Mesothelial cell of epicardium (in vitro differentiated cells): ENCODE measurements at regions not wholly inside any gene's neighbourhood (a gene's known extent, or its start where the extent isn't known, plus 50 kb on each side); places are given as distances from the start of the nearest gene placed in this dataset.

ENCODE experiments used
- DNase-seq, 2 experiments: peaks; one replicate each; pipeline ENCODE4 v3.0.0; 2021; ENCODE audit warnings: low spot score in 2 of 2; ENCODE audit not compliant: unreplicated experiment in 2 of 2
- H3K27ac Mint-ChIP-seq: 2 replicates; pipeline ENCODE4 v1.8.0; 2021; ENCODE audit warnings: mixed read lengths
- H3K27me3 Mint-ChIP-seq: 2 replicates; pipeline ENCODE4 v1.8.0; 2021; ENCODE audit warnings: low read depth, mixed read lengths
- H3K36me3 Mint-ChIP-seq: 2 replicates; pipeline ENCODE4 v1.8.0; 2021; ENCODE audit warnings: mixed read lengths
- H3K4me1 Mint-ChIP-seq: 2 replicates; pipeline ENCODE4 v1.8.0; 2021; ENCODE audit warnings: mixed read lengths
- H3K4me3 Mint-ChIP-seq: 2 replicates; pipeline ENCODE4 v1.8.0; 2021; ENCODE audit warnings: mild to moderate bottlenecking, moderate library complexity, mixed read lengths
- H3K9me3 Mint-ChIP-seq: 2 replicates; pipeline ENCODE4 v1.8.0; 2021; ENCODE audit warnings: mixed read lengths
- TF ChIP-seq, protein P1 (sequence below): fragments of 200-600 bp; sonication (generic); IDR thresholded peaks from one replicate; pipeline ENCODE4 v1.5.0; 2021; ENCODE audit warnings: antibody characterized with exemption; ENCODE audit not compliant: unreplicated experiment

DNA sequence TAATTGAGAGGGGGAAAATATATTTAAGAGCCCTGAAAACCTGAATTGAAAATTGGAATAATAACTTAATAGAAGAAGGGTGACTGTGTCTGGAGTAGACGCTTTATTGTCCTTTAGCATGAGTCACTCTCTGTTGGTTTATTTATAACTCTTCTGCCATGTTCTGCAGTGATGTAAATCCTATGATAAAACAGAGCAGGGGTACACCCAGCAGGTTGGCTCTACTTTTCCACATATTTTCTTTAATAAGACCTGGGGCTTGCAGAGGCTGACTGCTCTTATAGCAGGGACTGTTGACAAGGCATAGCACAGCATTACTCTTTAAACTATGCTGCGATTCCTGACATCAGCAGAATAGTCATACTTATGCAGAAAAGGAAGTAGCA, 389.9 kb upstream of the PCDH9 start:
- Mint-ChIP-seq H3K36me3 (no peaks in the 10 kb centered on the region), H3K27ac (no peak overlapping the region), H3K4me3 (no peak overlapping the region), H3K4me1 (peaks cover 3% of the 10 kb centered on the region), H3K9me3 (no peaks in the 10 kb centered on the region), H3K27me3 (no peaks in the 10 kb centered on the region)
- TF ChIP-seq, protein P1, sequence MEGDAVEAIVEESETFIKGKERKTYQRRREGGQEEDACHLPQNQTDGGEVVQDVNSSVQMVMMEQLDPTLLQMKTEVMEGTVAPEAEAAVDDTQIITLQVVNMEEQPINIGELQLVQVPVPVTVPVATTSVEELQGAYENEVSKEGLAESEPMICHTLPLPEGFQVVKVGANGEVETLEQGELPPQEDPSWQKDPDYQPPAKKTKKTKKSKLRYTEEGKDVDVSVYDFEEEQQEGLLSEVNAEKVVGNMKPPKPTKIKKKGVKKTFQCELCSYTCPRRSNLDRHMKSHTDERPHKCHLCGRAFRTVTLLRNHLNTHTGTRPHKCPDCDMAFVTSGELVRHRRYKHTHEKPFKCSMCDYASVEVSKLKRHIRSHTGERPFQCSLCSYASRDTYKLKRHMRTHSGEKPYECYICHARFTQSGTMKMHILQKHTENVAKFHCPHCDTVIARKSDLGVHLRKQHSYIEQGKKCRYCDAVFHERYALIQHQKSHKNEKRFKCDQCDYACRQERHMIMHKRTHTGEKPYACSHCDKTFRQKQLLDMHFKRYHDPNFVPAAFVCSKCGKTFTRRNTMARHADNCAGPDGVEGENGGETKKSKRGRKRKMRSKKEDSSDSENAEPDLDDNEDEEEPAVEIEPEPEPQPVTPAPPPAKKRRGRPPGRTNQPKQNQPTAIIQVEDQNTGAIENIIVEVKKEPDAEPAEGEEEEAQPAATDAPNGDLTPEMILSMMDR = no peak
- no peak for DNase-seq

DNA sequence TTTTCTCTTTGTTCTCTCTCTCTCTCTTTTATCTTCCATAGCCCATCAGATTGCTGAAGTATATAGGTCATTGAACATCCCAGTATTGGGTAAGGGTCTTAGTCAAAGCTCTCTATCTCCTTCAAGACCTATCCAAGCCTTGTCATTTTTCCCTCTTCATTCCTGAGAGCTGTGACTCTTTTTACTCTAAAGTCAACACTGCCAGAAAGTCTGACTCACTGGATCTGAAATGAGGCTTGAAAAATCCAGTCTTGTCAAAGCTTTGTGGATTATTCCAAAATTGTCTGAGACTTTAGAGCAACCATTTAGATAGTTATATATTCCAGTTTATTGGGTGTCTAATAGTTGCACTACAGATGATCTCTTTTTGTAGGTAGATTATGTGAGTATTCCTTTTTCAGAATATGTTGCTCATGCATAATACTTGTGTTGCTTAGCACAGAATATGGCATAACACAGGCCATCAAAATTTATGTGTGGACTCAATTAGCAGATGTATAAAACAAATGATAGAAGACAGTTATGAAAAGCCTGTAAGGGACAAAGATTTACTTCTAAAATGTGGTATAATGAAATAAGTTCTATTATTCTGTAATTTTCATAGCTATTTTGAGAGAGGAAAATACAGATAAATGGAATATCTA, 389.3 kb upstream of the PCDH9 start:
- Mint-ChIP-seq H3K9me3 (no peaks in the 10 kb centered on the region), H3K4me3 (no peak overlapping the region), H3K4me1 (peaks cover 3% of the 10 kb centered on the region), H3K36me3 (no peaks in the 10 kb centered on the region), H3K27me3 (no peaks in the 10 kb centered on the region), H3K27ac (no peak overlapping the region)
- DNase-seq = no peak
- TF ChIP-seq, protein P1 = no peak

GRCh38 chr13:67614579-67614978, 384.4 kb upstream of the PCDH9 start:
- Mint-ChIP-seq H3K4me1 (no peaks in the 10 kb centered on the region), H3K27ac (no peak overlapping the region), H3K9me3 (peaks cover 4% of the 10 kb centered on the region), H3K27me3 (no peaks in the 10 kb centered on the region), H3K36me3 (no peaks in the 10 kb centered on the region), H3K4me3 (no peak overlapping the region)
- DNase-seq = no peak
- TF ChIP-seq, protein P1 = no peak

DNA sequence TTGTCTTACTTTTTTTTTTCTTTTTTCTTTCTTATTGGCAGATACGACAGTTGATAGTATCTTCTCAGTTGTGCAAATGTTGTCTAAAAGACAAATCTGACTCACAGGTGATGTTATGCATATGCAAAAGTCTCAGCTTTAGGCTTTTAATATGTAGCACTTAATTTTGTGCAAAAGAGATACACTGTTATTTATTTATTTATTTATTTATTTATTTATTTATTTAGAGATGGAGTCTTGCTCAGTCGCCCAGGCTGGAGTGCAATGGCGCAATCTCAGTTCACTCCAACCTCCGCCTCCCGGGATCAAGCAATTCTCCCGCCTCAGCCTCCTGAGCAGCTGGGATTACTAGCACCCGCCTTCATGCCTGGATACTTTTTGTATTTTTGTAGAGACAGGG, 383.9 kb upstream of the PCDH9 start:
- Mint-ChIP-seq H3K4me3 (no peak overlapping the region), H3K36me3 (no peaks in the 10 kb centered on the region), H3K27ac (no peak overlapping the region), H3K27me3 (no peaks in the 10 kb centered on the region), H3K9me3 (peaks cover 4% of the 10 kb centered on the region), H3K4me1 (no peaks in the 10 kb centered on the region)
- no peak for DNase-seq
- TF ChIP-seq, protein P1 = no peak

DNA sequence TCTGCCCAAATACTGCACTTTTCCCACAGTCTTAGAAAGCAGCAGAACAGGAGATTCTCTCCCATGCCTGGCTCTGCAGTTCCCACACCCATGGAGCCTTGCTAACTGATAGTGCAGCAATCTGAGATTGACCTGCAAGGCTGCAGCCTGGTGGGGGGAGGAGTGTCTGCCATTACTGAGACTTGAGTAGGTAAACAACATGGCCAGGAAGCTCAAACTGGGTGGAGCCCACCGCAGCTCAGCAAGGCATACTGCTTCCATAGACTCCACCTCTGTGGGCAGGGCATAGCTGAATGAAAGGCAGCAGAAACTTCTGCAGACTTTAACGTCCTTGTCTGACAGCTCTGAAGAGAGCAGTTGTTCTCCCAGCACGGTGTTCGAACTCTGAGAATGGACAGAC, 358.5 kb upstream of the PCDH9 start:
- no peaks in the 10 kb centered on the region for H3K27me3 Mint-ChIP-seq
- DNase-seq = no peak
- peaks cover 34% of the 10 kb centered on the region for H3K9me3 Mint-ChIP-seq
- H3K4me3 Mint-ChIP-seq = no peak overlapping the region
- no peak overlapping the region for H3K27ac Mint-ChIP-seq
- TF ChIP-seq, protein P1 = no peak
- H3K36me3 Mint-ChIP-seq = peaks cover 1% of the 10 kb centered on the region
- H3K4me1 Mint-ChIP-seq = no peaks in the 10 kb centered on the region

DNA sequence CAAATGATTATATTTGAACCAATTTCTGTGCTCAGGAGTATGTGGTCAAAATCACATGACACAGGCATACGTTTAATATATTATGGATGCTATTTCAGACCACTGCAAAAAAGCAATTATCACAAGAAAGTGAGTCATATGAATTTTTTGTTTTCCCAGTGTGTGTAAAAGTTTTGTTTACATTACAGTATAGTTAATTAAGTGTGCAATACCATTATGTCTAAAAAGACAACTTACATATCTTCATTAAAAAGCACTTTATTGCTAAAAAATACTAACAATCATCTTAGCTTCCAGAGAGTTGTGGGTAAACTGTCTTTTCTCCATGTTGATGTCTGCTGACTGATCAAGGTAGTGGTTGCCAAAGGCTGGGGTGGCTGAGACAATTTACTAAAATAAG, 347.2 kb upstream of the PCDH9 start:
- Mint-ChIP-seq H3K9me3 (peaks cover 16% of the 10 kb centered on the region), H3K36me3 (no peaks in the 10 kb centered on the region), H3K4me1 (no peaks in the 10 kb centered on the region), H3K27me3 (no peaks in the 10 kb centered on the region), H3K27ac (no peak overlapping the region), H3K4me3 (no peak overlapping the region)
- no peak for DNase-seq
- TF ChIP-seq, protein P1 = no peak
